ENCODE measurements at regions not wholly inside any gene's neighbourhood (a gene's known extent, or its start where the extent isn't known, plus 50 kb on each side); places are given as distances from the start of the nearest gene placed in this dataset.

- no peak for TF ChIP-seq ZNF703 (CRISPR knock-in tag; IDR thresholded peaks at IDR 0.05; ENCODE audit: borderline replicate concordance)
- no peak for TF ChIP-seq PREB (CRISPR knock-in tag; IDR thresholded peaks at IDR 0.05)
- TF ChIP-seq EP300 (IDR thresholded peaks at IDR 0.05; ENCODE audit: low read depth in 2 of 2, low read length in 2 of 2): no peak
- no peak for TF ChIP-seq EP300 (CRISPR knock-in tag; IDR thresholded peaks at IDR 0.05; ENCODE audit: borderline replicate concordance)
- TF ChIP-seq ZBTB34 (CRISPR knock-in tag; IDR thresholded peaks at IDR 0.05): no peak
- no peak for TF ChIP-seq MIXL1 (CRISPR knock-in tag; IDR thresholded peaks at IDR 0.05)
- no peak for TF ChIP-seq ZBTB40 (IDR thresholded peaks at IDR 0.05)
- TF ChIP-seq ZBTB40 (CRISPR knock-in tag; IDR thresholded peaks at IDR 0.05): no peak
- TF ChIP-seq TOPORS (CRISPR knock-in tag; IDR thresholded peaks at IDR 0.05): no peak
- TF ChIP-seq SP1 (IDR thresholded peaks at IDR 0.05): no peak
- no peak for TF ChIP-seq SP1 (CRISPR knock-in tag; IDR thresholded peaks at IDR 0.05)
- TF ChIP-seq TCF12 (IDR thresholded peaks at IDR 0.05): no peak
- no peak for TF ChIP-seq TCF12 (CRISPR knock-in tag; IDR thresholded peaks at IDR 0.05)
- TF ChIP-seq ZNF431 (CRISPR knock-in tag; IDR thresholded peaks at IDR 0.05; ENCODE audit: borderline replicate concordance, low read depth): no peak
- TF ChIP-seq, protein P1, sequence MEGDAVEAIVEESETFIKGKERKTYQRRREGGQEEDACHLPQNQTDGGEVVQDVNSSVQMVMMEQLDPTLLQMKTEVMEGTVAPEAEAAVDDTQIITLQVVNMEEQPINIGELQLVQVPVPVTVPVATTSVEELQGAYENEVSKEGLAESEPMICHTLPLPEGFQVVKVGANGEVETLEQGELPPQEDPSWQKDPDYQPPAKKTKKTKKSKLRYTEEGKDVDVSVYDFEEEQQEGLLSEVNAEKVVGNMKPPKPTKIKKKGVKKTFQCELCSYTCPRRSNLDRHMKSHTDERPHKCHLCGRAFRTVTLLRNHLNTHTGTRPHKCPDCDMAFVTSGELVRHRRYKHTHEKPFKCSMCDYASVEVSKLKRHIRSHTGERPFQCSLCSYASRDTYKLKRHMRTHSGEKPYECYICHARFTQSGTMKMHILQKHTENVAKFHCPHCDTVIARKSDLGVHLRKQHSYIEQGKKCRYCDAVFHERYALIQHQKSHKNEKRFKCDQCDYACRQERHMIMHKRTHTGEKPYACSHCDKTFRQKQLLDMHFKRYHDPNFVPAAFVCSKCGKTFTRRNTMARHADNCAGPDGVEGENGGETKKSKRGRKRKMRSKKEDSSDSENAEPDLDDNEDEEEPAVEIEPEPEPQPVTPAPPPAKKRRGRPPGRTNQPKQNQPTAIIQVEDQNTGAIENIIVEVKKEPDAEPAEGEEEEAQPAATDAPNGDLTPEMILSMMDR (CRISPR knock-in tag; IDR thresholded peaks at IDR 0.05): no peak
- TF ChIP-seq, protein P2, sequence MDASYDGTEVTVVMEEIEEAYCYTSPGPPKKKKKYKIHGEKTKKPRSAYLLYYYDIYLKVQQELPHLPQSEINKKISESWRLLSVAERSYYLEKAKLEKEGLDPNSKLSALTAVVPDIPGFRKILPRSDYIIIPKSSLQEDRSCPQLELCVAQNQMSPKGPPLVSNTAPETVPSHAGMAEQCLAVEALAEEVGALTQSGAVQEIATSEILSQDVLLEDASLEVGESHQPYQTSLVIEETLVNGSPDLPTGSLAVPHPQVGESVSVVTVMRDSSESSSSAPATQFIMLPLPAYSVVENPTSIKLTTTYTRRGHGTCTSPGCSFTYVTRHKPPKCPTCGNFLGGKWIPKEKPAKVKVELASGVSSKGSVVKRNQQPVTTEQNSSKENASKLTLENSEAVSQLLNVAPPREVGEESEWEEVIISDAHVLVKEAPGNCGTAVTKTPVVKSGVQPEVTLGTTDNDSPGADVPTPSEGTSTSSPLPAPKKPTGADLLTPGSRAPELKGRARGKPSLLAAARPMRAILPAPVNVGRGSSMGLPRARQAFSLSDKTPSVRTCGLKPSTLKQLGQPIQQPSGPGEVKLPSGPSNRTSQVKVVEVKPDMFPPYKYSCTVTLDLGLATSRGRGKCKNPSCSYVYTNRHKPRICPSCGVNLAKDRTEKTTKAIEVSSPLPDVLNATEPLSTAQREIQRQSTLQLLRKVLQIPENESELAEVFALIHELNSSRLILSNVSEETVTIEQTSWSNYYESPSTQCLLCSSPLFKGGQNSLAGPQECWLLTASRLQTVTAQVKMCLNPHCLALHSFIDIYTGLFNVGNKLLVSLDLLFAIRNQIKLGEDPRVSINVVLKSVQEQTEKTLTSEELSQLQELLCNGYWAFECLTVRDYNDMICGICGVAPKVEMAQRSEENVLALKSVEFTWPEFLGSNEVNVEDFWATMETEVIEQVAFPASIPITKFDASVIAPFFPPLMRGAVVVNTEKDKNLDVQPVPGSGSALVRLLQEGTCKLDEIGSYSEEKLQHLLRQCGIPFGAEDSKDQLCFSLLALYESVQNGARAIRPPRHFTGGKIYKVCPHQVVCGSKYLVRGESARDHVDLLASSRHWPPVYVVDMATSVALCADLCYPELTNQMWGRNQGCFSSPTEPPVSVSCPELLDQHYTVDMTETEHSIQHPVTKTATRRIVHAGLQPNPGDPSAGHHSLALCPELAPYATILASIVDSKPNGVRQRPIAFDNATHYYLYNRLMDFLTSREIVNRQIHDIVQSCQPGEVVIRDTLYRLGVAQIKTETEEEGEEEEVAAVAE (CRISPR knock-in tag; IDR thresholded peaks at IDR 0.05; ENCODE audit: borderline replicate concordance): no peak
Measured at GRCh38 chr5:66339896-66340295, 195.8 kb downstream of the SREK1 start.
